AG04450 (cell line): ENCODE measurements at regions not wholly inside any gene's neighbourhood (a gene's known extent, or its start where the extent isn't known, plus 50 kb on each side); places are given as distances from the start of the nearest gene placed in this dataset.

Experiments used
- CTCF ChIA-PET: fragments of 300-600, 350-600 bp; formaldehyde crosslinking; extraction: SDS; loops from one replicate; lab custom pipeline; 2022; ENCODE audit warnings: antibody characterized with exemption, inconsistent platforms; lab: Charles Lee
- POLR2A ChIA-PET: fragments of 350-600 bp; formaldehyde crosslinking; extraction: SDS; loops from one replicate; lab custom pipeline; 2021; ENCODE audit warnings: antibody characterized with exemption, inconsistent platforms; lab: Yijun Ruan, JAX
- DNase-seq: peaks from one replicate; pipeline ENCODE4 v3.0.0-alpha.2; 2011; ENCODE audit warnings: low read depth, low spot score
- H3K27ac ChIP-seq: one replicate; pipeline ENCODE4 v1.5.1; 2012; ENCODE audit warnings: low read depth, low read length, control low read depth
- H3K27me3 ChIP-seq: one replicate; pipeline ENCODE4 v1.6.0; 2012; ENCODE audit warnings: low read length; ENCODE audit not compliant: control insufficient read depth, insufficient read depth
- H3K4me3 ChIP-seq: 2 replicates; pipeline ENCODE4 v1.5.1; 2011; ENCODE audit warnings: mild to moderate bottlenecking, low read depth, low read length, control low read depth
- H3K9me3 ChIP-seq: 2 replicates; pipeline ENCODE4 v1.5.1; 2012; ENCODE audit warnings: low read length; ENCODE audit not compliant: control insufficient read depth, insufficient read depth
- TF ChIP-seq, protein P1 (sequence below): IDR thresholded peaks from 2 replicates; pipeline ENCODE4 v1.5.1; 2011; ENCODE audit warnings: low read depth, low read length, control low read depth, inconsistent platforms

DNA sequence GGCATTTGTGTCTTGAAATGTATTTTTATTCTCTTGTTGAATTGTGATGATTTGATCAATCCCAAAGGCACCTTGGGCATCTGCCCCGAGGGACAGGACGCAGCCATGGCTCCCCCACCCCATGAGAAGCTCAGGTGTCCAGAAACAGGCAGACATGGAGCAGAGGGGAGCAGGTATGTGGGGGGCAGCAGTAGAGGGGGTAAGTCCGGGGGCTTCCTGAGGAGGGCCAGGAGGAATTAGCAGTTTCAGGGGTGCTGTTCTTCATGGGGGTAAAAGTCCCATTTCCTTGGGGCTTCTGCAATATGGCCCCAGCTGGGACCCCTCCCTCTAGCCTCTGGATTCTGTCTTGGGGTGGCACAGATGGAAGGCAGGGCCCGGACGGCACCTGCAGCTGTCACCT is 67.0 kb upstream of the HMX1 start:
- no peak for DNase-seq
- ChIA-PET CTCF (no interaction called here), POLR2A (no interaction called here)
- Histone ChIP-seq H3K9me3 (peaks cover 32% of the 10 kb centered on the region), H3K27ac (no peak overlapping the region), H3K27me3 (no peaks in the 10 kb centered on the region), H3K4me3 (no peak overlapping the region)
- TF ChIP-seq, protein P1, sequence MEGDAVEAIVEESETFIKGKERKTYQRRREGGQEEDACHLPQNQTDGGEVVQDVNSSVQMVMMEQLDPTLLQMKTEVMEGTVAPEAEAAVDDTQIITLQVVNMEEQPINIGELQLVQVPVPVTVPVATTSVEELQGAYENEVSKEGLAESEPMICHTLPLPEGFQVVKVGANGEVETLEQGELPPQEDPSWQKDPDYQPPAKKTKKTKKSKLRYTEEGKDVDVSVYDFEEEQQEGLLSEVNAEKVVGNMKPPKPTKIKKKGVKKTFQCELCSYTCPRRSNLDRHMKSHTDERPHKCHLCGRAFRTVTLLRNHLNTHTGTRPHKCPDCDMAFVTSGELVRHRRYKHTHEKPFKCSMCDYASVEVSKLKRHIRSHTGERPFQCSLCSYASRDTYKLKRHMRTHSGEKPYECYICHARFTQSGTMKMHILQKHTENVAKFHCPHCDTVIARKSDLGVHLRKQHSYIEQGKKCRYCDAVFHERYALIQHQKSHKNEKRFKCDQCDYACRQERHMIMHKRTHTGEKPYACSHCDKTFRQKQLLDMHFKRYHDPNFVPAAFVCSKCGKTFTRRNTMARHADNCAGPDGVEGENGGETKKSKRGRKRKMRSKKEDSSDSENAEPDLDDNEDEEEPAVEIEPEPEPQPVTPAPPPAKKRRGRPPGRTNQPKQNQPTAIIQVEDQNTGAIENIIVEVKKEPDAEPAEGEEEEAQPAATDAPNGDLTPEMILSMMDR, result no peak

DNA sequence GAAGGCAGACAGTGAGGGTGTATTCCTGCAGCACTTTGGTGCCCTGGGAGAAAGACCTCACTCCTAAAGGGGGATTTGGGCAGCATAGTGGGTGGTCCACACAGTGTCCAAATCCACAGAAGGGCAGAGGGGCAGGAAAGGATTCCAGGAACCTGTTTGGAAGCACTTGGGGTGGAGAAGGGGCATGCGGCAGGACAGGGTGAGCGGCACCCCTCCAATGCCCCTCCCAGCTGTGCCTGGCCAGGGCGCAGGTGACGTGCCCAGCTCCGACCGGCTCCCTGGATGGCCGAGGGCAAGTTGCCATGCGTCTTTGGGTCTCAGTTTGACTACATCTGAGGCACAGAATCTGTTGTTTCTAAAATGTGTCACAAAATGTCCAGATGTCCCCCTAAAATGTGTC is 66.5 kb upstream of the HMX1 start:
- Histone ChIP-seq H3K27me3 (no peaks in the 10 kb centered on the region), H3K4me3 (no peak overlapping the region), H3K27ac (no peak overlapping the region), H3K9me3 (peaks cover 32% of the 10 kb centered on the region)
- TF ChIP-seq, protein P1, result no peak
- no peak for DNase-seq
- ChIA-PET POLR2A (no interaction called here), CTCF (no interaction called here)

DNA sequence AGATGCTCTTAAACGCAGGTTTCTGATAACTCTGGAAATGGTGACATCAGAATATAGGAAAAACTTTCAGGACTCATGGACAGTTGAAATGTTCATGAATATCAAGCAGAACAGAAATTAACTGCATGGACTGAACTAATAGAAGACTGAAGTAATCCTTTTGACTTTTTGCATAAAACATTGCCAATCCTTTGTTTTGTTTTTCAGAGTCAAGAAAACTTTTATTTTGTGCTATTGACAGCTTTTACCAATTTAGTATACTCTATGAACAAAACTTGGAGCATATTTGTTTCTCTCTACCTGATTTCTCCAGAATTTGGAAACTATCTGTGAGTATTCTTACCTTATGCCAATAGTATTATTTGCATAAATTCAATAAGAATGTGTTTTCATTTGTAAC is 61.2 kb upstream of the HMX1 start:
- no peak for DNase-seq
- Histone ChIP-seq H3K4me3 (no peak overlapping the region), H3K27ac (no peak overlapping the region), H3K27me3 (no peaks in the 10 kb centered on the region), H3K9me3 (peaks cover 3% of the 10 kb centered on the region)
- TF ChIP-seq, protein P1, result no peak
- POLR2A ChIA-PET, result no interaction called here
- CTCF ChIA-PET, result no interaction called here

DNA sequence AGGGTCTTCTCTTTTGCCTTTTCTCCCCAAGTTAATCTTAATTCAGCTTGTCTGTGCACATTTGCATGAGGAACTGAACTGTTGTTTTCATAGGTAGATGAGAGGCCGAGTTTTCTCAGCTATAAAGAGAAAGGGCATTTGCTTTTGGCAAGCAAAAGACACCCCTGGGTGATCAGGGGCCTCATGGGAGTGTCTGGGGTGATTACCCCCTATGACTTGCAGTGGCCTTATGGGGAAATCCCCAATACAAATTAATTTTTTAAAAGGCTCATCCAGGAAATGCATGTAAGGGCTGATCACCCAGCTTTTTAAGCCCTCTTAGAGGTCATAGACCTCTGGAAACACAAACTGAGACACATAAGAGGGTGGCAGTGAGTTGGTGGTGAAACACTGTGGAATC is 56.4 kb upstream of the HMX1 start:
- TF ChIP-seq, protein P1, result no peak
- Histone ChIP-seq H3K4me3 (no peak overlapping the region), H3K27ac (no peak overlapping the region), H3K9me3 (no peaks in the 10 kb centered on the region; the same call in 1 of the 2 replicates), H3K27me3 (no peaks in the 10 kb centered on the region)
- ChIA-PET CTCF (no interaction called here), POLR2A (no interaction called here)
- DNase-seq, result no peak

DNA sequence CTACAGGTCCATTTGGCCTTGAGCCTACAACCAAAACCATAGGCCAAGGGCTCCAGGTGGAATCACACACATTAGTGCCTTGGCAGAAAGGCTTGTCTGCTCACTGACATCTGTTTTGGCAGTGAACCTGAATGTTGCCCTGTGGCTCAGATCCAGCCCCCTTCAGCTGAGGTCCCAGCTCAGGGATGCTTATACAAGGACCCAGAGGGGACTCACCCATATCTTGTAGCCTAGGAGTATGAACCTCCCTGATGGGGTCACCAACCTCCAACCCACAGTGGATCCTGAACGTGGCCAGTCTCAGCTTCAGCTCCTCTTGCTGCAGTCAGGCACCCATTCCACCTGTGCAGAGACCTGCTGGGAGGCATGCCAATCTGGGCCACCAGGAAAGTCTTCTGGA is 50.8 kb upstream of the HMX1 start:
- Histone ChIP-seq H3K4me3 (no peak overlapping the region), H3K27me3 (no peaks in the 10 kb centered on the region), H3K27ac (no peak overlapping the region), H3K9me3 (peaks cover 14% of the 10 kb centered on the region)
- no peak for DNase-seq
- POLR2A ChIA-PET, result no interaction called here
- CTCF ChIA-PET, result no interaction called here
- TF ChIP-seq, protein P1, result no peak
